Mesothelial cell of epicardium (in vitro differentiated cells): ENCODE measurements at regions not wholly inside any gene's neighbourhood (a gene's known extent, or its start where the extent isn't known, plus 50 kb on each side); places are given as distances from the start of the nearest gene placed in this dataset.

ENCODE experiments used
- DNase-seq, 2 experiments: peaks; one replicate each; pipeline ENCODE4 v3.0.0; 2021; ENCODE audit warnings: low spot score in 2 of 2; ENCODE audit not compliant: unreplicated experiment in 2 of 2
- H3K27ac Mint-ChIP-seq: 2 replicates; pipeline ENCODE4 v1.8.0; 2021; ENCODE audit warnings: mixed read lengths
- H3K27me3 Mint-ChIP-seq: 2 replicates; pipeline ENCODE4 v1.8.0; 2021; ENCODE audit warnings: low read depth, mixed read lengths
- H3K36me3 Mint-ChIP-seq: 2 replicates; pipeline ENCODE4 v1.8.0; 2021; ENCODE audit warnings: mixed read lengths
- H3K4me1 Mint-ChIP-seq: 2 replicates; pipeline ENCODE4 v1.8.0; 2021; ENCODE audit warnings: mixed read lengths
- H3K4me3 Mint-ChIP-seq: 2 replicates; pipeline ENCODE4 v1.8.0; 2021; ENCODE audit warnings: mild to moderate bottlenecking, moderate library complexity, mixed read lengths
- H3K9me3 Mint-ChIP-seq: 2 replicates; pipeline ENCODE4 v1.8.0; 2021; ENCODE audit warnings: mixed read lengths
- TF ChIP-seq, protein P1 (sequence below): fragments of 200-600 bp; sonication (generic); IDR thresholded peaks from one replicate; pipeline ENCODE4 v1.5.0; 2021; ENCODE audit warnings: antibody characterized with exemption; ENCODE audit not compliant: unreplicated experiment

DNA sequence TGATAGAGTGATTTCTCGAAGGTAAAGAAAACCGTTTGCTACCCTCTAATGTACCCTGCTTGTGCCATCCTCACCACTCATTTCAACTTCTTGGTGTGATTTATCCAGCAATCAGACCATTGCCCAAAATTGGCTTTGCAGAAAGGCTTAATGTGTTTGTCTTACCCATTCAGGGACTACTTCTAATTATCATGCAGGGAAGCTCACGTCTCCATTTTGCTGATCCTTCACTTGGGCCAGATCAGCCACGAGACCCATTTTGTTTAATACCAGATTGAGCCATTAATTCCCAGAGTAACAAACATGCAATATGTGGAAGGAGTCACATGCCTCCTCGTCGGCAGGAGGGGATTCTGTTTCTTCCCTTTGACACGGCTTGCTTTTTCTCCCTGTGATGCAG, 51.1 kb upstream of the CRY1 start:
- no peak for DNase-seq
- Mint-ChIP-seq H3K4me3 (no peak overlapping the region), H3K4me1 (no peaks in the 10 kb centered on the region), H3K27ac (no peak overlapping the region), H3K36me3 (no peaks in the 10 kb centered on the region), H3K9me3 (no peaks in the 10 kb centered on the region), H3K27me3 (peaks cover 6% of the 10 kb centered on the region)
- TF ChIP-seq, protein P1, sequence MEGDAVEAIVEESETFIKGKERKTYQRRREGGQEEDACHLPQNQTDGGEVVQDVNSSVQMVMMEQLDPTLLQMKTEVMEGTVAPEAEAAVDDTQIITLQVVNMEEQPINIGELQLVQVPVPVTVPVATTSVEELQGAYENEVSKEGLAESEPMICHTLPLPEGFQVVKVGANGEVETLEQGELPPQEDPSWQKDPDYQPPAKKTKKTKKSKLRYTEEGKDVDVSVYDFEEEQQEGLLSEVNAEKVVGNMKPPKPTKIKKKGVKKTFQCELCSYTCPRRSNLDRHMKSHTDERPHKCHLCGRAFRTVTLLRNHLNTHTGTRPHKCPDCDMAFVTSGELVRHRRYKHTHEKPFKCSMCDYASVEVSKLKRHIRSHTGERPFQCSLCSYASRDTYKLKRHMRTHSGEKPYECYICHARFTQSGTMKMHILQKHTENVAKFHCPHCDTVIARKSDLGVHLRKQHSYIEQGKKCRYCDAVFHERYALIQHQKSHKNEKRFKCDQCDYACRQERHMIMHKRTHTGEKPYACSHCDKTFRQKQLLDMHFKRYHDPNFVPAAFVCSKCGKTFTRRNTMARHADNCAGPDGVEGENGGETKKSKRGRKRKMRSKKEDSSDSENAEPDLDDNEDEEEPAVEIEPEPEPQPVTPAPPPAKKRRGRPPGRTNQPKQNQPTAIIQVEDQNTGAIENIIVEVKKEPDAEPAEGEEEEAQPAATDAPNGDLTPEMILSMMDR = no peak

DNA sequence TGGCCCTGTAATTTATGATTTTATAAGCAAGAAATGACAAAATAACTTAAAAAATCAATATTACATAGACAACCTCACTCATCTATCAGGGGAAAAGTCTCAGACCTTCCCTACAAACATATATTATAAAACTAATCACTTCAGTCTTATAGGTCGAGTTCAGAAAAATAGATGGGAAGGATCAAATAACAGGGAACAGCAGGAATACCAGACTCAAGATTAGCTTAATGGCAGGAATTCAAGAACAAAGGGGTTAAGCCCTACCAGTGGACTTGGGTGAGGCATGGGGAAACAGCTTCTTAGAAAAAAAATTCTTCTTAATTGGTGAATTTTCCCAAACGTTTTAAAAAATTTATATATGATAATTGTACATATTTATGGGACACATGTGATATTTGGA, 51.6 kb upstream of the CRY1 start:
- Mint-ChIP-seq H3K27ac (no peak overlapping the region), H3K27me3 (peaks cover 6% of the 10 kb centered on the region), H3K9me3 (no peaks in the 10 kb centered on the region), H3K4me1 (no peaks in the 10 kb centered on the region), H3K4me3 (no peak overlapping the region), H3K36me3 (no peaks in the 10 kb centered on the region)
- TF ChIP-seq, protein P1 = no peak
- no peak for DNase-seq

DNA sequence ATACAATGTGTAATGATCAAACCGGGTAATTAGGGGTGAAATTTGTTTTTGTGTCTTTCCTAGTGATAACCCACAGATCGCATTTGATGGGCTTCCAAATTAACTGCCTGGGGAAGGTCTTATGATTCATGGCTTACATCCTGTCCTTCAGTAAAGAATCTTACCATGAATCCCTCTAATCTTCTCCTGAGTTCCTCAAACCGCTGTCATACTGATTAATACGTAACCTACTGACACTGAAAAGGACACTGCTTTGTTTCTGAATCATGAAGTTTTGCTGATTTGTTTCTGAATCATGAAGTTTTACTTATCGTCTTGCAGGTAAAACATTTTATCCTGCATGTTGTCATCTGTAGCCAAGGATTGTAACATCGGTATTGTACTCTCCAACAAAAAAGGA, 52.0 kb upstream of the CRY1 start:
- TF ChIP-seq, protein P1 = no peak

DNA sequence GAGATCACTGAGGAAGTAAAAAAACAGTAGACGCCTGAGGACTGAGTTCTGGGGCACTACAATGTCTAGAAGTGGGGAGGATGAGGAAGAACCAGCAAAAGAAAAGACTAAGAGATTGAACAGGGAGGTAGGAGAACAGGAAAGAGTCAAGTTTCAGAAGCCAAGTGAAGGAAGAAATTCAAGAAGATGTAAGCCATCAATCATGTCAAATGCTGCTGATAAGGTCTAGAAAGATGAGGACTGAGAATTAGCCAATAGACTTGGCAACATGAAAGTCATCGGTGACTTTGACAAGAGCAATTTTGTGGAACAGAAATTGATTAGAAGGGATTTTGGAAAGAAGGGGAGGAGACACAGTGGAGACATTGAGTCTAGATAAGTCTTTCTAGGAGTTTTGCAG, 54.8 kb upstream of the CRY1 start:
- H3K27me3 Mint-ChIP-seq = peaks cover 3% of the 10 kb centered on the region
- H3K27ac Mint-ChIP-seq = no peak overlapping the region
- H3K36me3 Mint-ChIP-seq = no peaks in the 10 kb centered on the region
- peaks cover 5% of the 10 kb centered on the region for H3K9me3 Mint-ChIP-seq
- no peaks in the 10 kb centered on the region for H3K4me1 Mint-ChIP-seq
- no peak for DNase-seq
- H3K4me3 Mint-ChIP-seq = no peak overlapping the region
- TF ChIP-seq, protein P1 = no peak

More for the DNA sequence above, 52.0 kb upstream of the CRY1 start:
- H3K27ac Mint-ChIP-seq = no peak overlapping the region
- no peaks in the 10 kb centered on the region for H3K4me1 Mint-ChIP-seq
- no peaks in the 10 kb centered on the region for H3K9me3 Mint-ChIP-seq
- H3K36me3 Mint-ChIP-seq = no peaks in the 10 kb centered on the region
- DNase-seq = no peak
- no peak overlapping the region for H3K4me3 Mint-ChIP-seq
- H3K27me3 Mint-ChIP-seq = peaks cover 6% of the 10 kb centered on the region

DNA sequence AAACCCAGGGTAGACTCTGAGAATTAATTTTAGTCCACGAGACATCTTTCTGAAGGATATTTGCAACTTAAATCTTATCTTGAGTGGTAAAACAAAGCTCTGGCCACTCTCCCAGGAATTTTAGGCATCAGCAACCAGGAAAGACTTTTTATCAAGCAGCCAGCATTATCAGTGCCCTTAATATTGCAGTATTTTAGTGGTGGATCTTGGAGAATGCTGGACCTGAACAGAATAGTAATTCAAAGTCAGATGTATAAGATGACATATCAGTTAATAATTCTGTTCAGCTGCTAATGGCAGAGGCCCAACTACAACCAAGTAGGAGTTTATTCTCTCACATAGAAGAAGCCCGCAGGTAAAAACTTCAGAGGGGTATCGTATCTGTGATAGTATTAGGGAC, 59.0 kb upstream of the CRY1 start:
- DNase-seq = no peak
- Mint-ChIP-seq H3K9me3 (peaks cover 23% of the 10 kb centered on the region), H3K4me1 (no peaks in the 10 kb centered on the region), H3K27ac (no peak overlapping the region), H3K36me3 (no peaks in the 10 kb centered on the region), H3K27me3 (peaks cover 22% of the 10 kb centered on the region), H3K4me3 (no peak overlapping the region)
- TF ChIP-seq, protein P1 = no peak

DNA sequence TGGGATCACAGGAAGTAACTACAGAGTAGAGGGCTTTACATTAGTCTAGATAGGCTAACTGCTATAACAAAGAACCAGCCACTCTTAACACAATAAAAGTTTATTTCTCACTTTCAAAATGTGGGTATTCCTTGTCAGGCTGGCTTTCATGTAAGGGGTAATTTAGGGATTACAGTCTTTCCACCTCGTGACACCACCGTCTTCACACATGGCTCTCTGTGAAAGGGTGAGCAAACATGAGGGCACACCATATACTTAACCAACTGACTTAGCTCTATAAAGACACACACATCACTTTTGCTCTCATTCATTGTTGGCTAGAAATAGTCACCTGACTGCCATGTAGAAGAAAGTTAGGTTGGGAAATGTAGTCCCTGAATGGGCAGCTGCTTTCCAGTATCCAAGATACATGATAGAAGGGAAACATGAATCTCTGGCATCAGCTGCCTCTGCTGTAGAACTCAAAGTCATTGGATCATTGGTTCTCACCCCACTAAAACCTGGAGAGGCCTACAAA, 66.1 kb upstream of the CRY1 start:
- Mint-ChIP-seq H3K4me1 (peaks cover 4% of the 10 kb centered on the region), H3K27me3 (peaks cover 74% of the 10 kb centered on the region), H3K4me3 (no peak overlapping the region), H3K36me3 (no peaks in the 10 kb centered on the region), H3K27ac (no peak overlapping the region), H3K9me3 (peaks cover 5% of the 10 kb centered on the region)
- no peak for DNase-seq
- TF ChIP-seq, protein P1 = no peak
